Skin epidermis (tissue), 12 donors: ENCODE measurements at regions not wholly inside any gene's neighbourhood (a gene's known extent, or its start where the extent isn't known, plus 50 kb on each side); places are given as distances from the start of the nearest gene placed in this dataset.

Experiments used
- H3K27ac ChIP-seq, 21 experiments: fragments of 200-600 bp; sonication (generic) in 11 of 21; one replicate each; pipeline ENCODE4 v1.5.0; 2020; ENCODE audit warnings: mild to moderate bottlenecking in 3 of 21, inconsistent platforms in 2 of 21, moderate library complexity in 2 of 21
- H3K4me3 ChIP-seq, 7 experiments: fragments of 200-600 bp; sonication (generic) in 2 of 7; one replicate each; pipeline ENCODE4 v1.5.0; 2020; ENCODE audit warnings: inconsistent platforms in 2 of 7, mild to moderate bottlenecking in 2 of 7, moderate library complexity in 1 of 7

GRCh38 chr9:11233696-11234095 lies 620.9 kb upstream of the PTPRD start:
- H3K4me3 ChIP-seq = no peak overlapping the region
- no peak overlapping the region for H3K27ac ChIP-seq

DNA sequence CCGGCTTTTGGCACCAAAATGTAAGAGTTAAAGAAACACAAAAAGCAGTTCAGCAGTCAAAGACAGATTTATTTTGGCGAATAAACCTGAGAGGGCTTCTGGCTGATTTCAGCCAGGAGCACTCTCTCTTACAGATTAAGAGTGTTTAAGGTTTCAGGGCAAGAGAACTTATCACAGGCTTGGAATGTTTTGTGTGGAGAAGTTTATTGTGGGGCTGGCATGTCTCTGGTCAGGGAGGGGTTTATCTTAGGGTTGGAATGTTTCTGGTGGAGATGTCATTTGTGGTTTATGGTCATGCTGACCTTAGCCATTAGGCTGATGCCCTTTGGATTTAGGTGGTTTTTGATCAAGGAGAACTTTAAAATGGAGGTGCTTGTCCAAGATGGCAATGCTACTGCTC lies 622.3 kb upstream of the PTPRD start:
- no peak overlapping the region for H3K4me3 ChIP-seq
- no peak overlapping the region for H3K27ac ChIP-seq

GRCh38 chr9:11241779-11242178 lies 629.0 kb upstream of the PTPRD start:
- no peak overlapping the region for H3K4me3 ChIP-seq
- H3K27ac ChIP-seq = no peak overlapping the region

DNA sequence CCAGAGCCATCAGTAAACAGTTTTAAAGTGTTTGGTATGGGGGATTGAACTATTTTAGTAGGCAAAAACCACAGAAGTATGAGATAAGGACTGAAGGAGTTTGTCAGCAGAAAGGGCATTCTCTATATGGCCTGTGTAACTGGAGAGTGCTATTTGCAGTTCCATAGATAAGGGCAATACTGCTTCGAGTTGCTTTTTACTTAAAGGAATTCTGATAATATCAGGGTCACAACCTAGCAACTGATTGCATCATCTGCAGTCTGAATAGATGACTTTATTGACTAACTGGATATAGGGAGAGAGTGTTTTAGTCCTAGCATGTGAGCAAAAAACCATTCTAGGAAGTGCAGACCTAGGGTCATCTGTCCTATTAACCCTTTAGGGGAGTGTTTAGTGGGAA lies 645.2 kb upstream of the PTPRD start:
- Histone ChIP-seq H3K27ac (no peak overlapping the region), H3K4me3 (no peak overlapping the region)

- Histone ChIP-seq H3K27ac (no peak overlapping the region), H3K4me3 (no peak overlapping the region)
Observed at GRCh38 chr9:11269036-11269435, 656.2 kb upstream of the PTPRD start.

GRCh38 chr9:11275158-11275695 lies 662.4 kb upstream of the PTPRD start:
- Histone ChIP-seq H3K27ac (no peak overlapping the region), H3K4me3 (no peak overlapping the region)

DNA sequence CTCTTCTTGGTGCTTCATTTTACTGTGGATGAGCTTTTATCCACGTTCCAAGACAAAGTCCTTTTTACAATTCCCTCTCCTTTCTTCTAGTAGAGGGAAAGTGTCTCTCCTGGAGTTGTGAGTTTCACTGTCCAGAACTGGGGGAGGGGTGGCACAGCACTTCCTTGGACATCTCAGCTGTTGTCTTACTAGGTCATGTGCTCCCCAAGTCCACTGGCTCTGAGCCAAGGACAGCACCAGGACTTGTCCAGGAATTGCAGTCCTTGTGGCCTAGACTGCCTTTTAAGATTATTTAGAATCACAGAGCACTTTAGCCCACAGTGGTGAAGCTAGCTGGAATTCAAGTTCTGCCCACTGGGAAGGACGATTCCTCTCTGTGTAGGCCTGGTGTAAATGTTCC lies 700.2 kb upstream of the PTPRD start:
- Histone ChIP-seq H3K27ac (no peak overlapping the region), H3K4me3 (no peak overlapping the region)

DNA sequence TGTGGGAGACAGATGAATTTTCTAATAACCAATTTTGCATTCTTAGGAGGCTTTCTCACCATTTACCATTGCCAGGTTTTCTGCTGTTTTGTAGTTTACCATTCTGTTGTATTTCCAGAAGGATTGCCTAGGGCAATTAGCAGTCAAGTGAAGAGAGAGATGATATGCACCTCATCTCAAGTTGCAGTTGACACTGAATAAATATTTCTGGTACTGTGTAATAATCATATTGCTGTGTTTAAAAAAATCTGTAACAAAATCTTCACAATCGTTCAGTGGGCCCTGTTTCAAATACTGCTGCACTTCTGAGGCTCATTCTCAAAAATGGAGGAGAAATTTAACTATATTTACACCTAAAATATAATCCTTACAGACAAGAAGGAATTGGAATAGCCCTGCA lies 706.1 kb upstream of the PTPRD start:
- H3K27ac ChIP-seq = no peak overlapping the region
- H3K4me3 ChIP-seq = no peak overlapping the region

DNA sequence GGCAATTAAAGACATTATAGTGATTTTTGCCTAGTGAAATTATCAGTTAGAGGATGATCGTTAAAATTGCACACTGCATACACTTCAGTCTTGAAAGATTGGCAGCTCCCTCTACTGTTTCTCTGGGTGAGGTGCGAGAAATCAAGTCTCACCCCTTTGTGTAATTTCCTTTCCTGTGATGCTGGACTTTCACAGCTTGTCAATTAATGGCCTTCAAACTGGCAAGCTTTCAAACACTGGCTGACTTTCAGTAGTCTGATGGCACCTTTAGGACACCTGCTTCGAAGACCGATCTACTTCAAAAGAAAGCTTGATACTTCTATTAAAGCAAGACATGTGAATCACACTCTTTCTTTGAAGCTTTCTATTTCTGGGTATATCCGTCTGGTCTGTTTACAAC lies 706.7 kb upstream of the PTPRD start:
- Histone ChIP-seq H3K27ac (no peak overlapping the region), H3K4me3 (no peak overlapping the region)

- Histone ChIP-seq H3K27ac (no peak overlapping the region), H3K4me3 (no peak overlapping the region)
Observed at GRCh38 chr9:11320989-11321388, 708.2 kb upstream of the PTPRD start.

DNA sequence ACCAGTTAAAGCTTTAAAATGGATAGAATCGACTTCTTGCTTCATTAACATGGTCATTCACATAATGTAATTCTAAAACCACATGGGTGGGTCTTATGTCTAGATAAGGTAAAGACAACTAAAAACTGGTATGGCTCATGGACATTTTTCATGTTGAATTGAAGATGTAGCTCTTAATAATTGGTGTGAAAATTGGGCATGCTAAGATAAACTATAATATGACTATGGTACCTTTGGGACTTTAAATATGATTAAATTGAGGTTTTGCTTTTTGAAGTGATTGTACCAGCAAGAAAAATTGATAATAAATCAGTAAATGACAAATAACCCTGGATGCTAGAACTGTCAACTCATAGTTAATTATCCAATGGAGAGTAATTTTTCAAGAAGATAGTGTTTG lies 710.7 kb upstream of the PTPRD start:
- H3K27ac ChIP-seq = no peak overlapping the region
- no peak overlapping the region for H3K4me3 ChIP-seq

- H3K4me3 ChIP-seq = no peak overlapping the region
- no peak overlapping the region for H3K27ac ChIP-seq
Observed at GRCh38 chr9:11326231-11326630, 713.4 kb upstream of the PTPRD start.

- no peak overlapping the region for H3K27ac ChIP-seq
- no peak overlapping the region for H3K4me3 ChIP-seq
Observed at GRCh38 chr9:11328326-11328725, 715.5 kb upstream of the PTPRD start.

DNA sequence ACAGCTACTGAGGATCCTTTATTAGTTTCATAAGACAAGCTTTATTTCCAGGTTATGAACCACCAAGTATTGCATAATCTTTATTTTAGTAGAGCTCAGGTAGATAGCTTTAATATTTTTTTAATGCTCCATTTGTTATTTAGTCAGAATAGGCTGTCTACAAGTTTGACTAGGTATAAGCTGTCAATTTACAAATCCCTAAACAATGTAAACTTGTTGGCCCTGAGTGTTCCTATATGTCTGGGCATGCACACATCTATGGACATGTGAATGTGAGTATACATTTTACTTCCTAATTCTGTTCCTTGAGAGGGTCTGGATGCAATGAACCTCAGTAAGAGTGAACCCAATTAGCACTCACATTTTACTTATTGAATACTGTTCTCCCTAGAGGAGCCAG lies 722.2 kb upstream of the PTPRD start:
- H3K27ac ChIP-seq = no peak overlapping the region

GRCh38 chr9:11338130-11338529 lies 725.3 kb upstream of the PTPRD start:
- H3K4me3 ChIP-seq = no peak overlapping the region

More for the DNA sequence above, 722.2 kb upstream of the PTPRD start:
- H3K4me3 ChIP-seq = no peak overlapping the region

DNA sequence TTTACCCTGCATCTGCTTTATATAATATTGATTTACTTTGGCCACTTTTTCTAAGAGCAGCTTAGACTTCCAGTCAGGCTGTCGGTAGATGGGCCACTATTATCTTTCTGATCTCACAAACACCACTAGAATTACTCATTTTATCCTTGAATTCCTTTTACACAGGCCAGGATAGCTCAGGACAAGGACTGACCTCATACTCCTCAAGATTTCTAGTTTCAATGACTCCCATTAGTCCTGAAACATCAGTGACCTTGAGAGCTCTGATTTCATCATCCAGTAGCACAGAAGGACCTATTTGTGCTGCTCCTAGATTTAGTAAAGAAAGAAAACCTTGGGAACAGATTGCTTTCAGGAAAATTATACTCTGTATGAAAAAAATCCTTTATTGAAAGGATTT lies 727.9 kb upstream of the PTPRD start:
- Histone ChIP-seq H3K27ac (no peak overlapping the region), H3K4me3 (no peak overlapping the region)

More at GRCh38 chr9:11338130-11338529, 725.3 kb upstream of the PTPRD start:
- no peak overlapping the region for H3K27ac ChIP-seq

- H3K27ac ChIP-seq = no peak overlapping the region
- no peak overlapping the region for H3K4me3 ChIP-seq
Observed at GRCh38 chr9:11347437-11347836, 734.6 kb upstream of the PTPRD start.

GRCh38 chr9:11348366-11348765 lies 735.6 kb upstream of the PTPRD start:
- Histone ChIP-seq H3K4me3 (no peak overlapping the region), H3K27ac (no peak overlapping the region)

DNA sequence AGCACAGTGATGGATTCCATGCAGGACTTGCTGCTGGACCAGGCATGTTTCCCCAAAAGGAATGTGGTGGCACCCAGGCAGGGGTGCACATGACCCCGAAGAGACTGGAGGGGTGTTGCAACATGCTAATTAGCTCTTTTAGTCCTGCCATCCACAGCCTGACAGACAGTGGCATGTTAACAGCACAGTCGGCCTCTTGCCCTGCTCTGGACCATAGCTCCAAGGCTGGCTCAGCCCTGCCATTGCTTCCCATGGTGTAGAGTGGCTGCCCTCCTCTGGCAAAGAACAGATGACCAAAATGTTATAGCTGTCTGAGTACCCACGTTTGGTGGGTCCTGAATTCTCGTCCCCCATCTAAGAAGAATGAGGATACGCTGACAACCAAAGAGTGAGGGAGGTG lies 736.4 kb upstream of the PTPRD start:
- Histone ChIP-seq H3K4me3 (no peak overlapping the region), H3K27ac (no peak overlapping the region)

- Histone ChIP-seq H3K4me3 (no peak overlapping the region), H3K27ac (no peak overlapping the region)
Observed at GRCh38 chr9:11352612-11353011, 739.8 kb upstream of the PTPRD start.

GRCh38 chr9:11356067-11356466 lies 743.3 kb upstream of the PTPRD start:
- H3K4me3 ChIP-seq = no peak overlapping the region
- H3K27ac ChIP-seq = no peak overlapping the region

DNA sequence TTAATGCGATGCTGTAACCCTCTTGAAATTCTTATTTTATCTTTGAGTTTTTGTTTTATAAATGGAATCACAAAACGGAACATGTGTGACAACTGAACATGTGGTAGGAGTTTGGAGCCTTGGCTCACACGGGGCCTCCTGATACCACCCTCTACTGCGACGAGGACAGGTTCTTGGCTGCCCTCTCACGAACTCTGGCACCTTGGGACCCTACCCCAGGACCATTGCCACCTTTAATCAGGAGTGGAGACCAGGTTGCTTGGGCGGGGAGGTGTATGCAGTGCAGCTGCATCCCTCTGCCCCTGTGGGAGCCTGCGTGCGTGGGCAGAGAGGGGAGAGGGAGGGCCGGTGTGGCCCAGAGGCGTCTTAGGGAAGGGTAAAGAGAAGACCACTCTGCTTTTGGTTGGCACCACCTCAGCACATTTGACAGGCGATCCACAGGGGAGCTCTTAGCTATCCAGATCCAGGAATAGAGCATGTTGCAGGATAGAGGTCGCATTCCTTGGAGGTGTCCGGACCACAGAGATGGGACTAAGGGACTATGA lies 753.9 kb upstream of the PTPRD start:
- Histone ChIP-seq H3K4me3 (no peak overlapping the region), H3K27ac (no peak overlapping the region)
